ENCODE measurements at regions not wholly inside any gene's neighbourhood (a gene's known extent, or its start where the extent isn't known, plus 50 kb on each side); places are given as distances from the start of the nearest gene placed in this dataset.

GRCh38 chr1:21379571-21379970, 60.4 kb upstream of the NBPF3 start:
- H4K20me1 ChIP-seq (ENCODE audit: control insufficient read depth, insufficient read depth, low read length, poor library complexity, severe bottlenecking) = no peaks in the 10 kb centered on the region
- H3K27ac ChIP-seq (ENCODE audit: low read length in 2 of 2) = no peak overlapping the region
- H3K4me2 ChIP-seq (replicated peaks; ENCODE audit: low read depth, low read length, poor library complexity, severe bottlenecking) = no peak overlapping the region
- Mint-ChIP-seq H3K4me1 (peaks cover 7% of the 10 kb centered on the region), H3K9me3 (ENCODE audit: insufficient read depth) (peaks cover 4% of the 10 kb centered on the region), H3K27me3 (peaks cover 29% of the 10 kb centered on the region), H3K27ac (no peak overlapping the region), H3K4me3 (no peak overlapping the region)
- H3K4me1 ChIP-seq (ENCODE audit: control insufficient read depth in 2 of 2, insufficient read depth in 2 of 2, low read length in 2 of 2) = peaks cover 4% of the 10 kb centered on the region in 2 donors
- no peak overlapping the region for H3K4me3 ChIP-seq (ENCODE audit: control extremely low read depth in 1 of 5, extremely low read depth in 1 of 5, insufficient read depth in 1 of 5, low read depth in 2 of 5, low read length in 4 of 5)
- H2AFZ ChIP-seq (ENCODE audit: insufficient read depth, low read depth, low read length, poor library complexity, severe bottlenecking) = no peak overlapping the region
- intact Hi-C loops (cut with micrococcal nuclease) = no loop called here
- no peak overlapping the region for H3K9ac ChIP-seq (ENCODE audit: low read length)
- ChIA-PET POLR2A (no interaction called here), CTCF (interaction anchor here (1.3 to 2.1 kb wide), 2 partner anchors 11 to 124 kb away, joined by 8 read pairs; no protein-coding TSS in a partner anchor)
- ATAC-seq (ENCODE audit: low read depth) = no peak
- H3K27me3 ChIP-seq (replicated peaks in 1 of 4; ENCODE audit: control extremely low read depth in 1 of 4, control insufficient read depth in 3 of 4, insufficient read depth in 4 of 4, low read length in 3 of 4) = peaks cover 0 to 25% (median 12%) of the 10 kb centered on the region in 4 experiments
- no peak for DNase-seq
- H3K9me3 ChIP-seq (ENCODE audit: control extremely low read depth in 1 of 3, control insufficient read depth in 2 of 3, insufficient read depth in 1 of 3, low read length in 2 of 3) = peaks cover 2 to 12% (median 4%) of the 10 kb centered on the region in 3 donors
- H3K36me3 ChIP-seq (replicated peaks in 1 of 2; ENCODE audit: control extremely low read depth in 1 of 2, control insufficient read depth in 1 of 2, extremely low read depth in 1 of 2, insufficient read depth in 2 of 2, low read length in 1 of 2) = no peaks in the 10 kb centered on the region
- no peaks in the 10 kb centered on the region for H3K79me2 ChIP-seq (ENCODE audit: control insufficient read depth, insufficient read depth, low read length)
- no peak for TF ChIP-seq CTCF (IDR thresholded peaks at IDR 0.05)
- TF ChIP-seq EZH2 (IDR thresholded peaks at IDR 0.05; ENCODE audit: borderline replicate concordance, insufficient read depth, low read depth, low read length, poor library complexity, severe bottlenecking) = no peak

- no peak overlapping the region for H3K4me3 Mint-ChIP-seq
- Histone ChIP-seq H3K4me3 (ENCODE audit: control extremely low read depth in 1 of 5, extremely low read depth in 1 of 5, insufficient read depth in 1 of 5, low read depth in 2 of 5, low read length in 4 of 5) (no peak overlapping the region), H2AFZ (ENCODE audit: insufficient read depth, low read depth, low read length, poor library complexity, severe bottlenecking) (no peak overlapping the region), H3K79me2 (ENCODE audit: control insufficient read depth, insufficient read depth, low read length) (no peaks in the 10 kb centered on the region), H3K4me2 (replicated peaks; ENCODE audit: low read depth, low read length, poor library complexity, severe bottlenecking) (no peak overlapping the region), H3K27ac (ENCODE audit: low read length in 2 of 2) (no peak overlapping the region), H4K20me1 (ENCODE audit: control insufficient read depth, insufficient read depth, low read length, poor library complexity, severe bottlenecking) (no peaks in the 10 kb centered on the region), H3K9ac (ENCODE audit: low read length) (no peak overlapping the region), H3K4me1 (ENCODE audit: control insufficient read depth in 2 of 2, insufficient read depth in 2 of 2, low read length in 2 of 2) (no peaks in the 10 kb centered on the region), H3K36me3 (replicated peaks in 1 of 2; ENCODE audit: control extremely low read depth in 1 of 2, control insufficient read depth in 1 of 2, extremely low read depth in 1 of 2, insufficient read depth in 2 of 2, low read length in 1 of 2) (no peaks in the 10 kb centered on the region), H3K9me3 (ENCODE audit: control extremely low read depth in 1 of 3, control insufficient read depth in 2 of 3, insufficient read depth in 1 of 3, low read length in 2 of 3) (peaks cover 2 to 12% (median 4%) of the 10 kb centered on the region in 3 donors), H3K27me3 (replicated peaks in 1 of 4; ENCODE audit: control extremely low read depth in 1 of 4, control insufficient read depth in 3 of 4, insufficient read depth in 4 of 4, low read length in 3 of 4) (peaks cover 0 to 23% (median 12%) of the 10 kb centered on the region in 4 experiments)
- WGBS (ENCODE audit: insufficient coverage) = 100% methylated on average over 3 of the region's 9 CpGs
- ATAC-seq (ENCODE audit: low read depth) = no peak
- TF ChIP-seq CTCF (IDR thresholded peaks at IDR 0.05) (no peak), EZH2 (IDR thresholded peaks at IDR 0.05; ENCODE audit: borderline replicate concordance, insufficient read depth, low read depth, low read length, poor library complexity, severe bottlenecking) (no peak)
- no peak overlapping the region for H3K27ac Mint-ChIP-seq
- no peak for DNase-seq
- peaks cover under 1% of the 10 kb centered on the region for H3K4me1 Mint-ChIP-seq
- ChIA-PET POLR2A (no interaction called here), CTCF (interaction anchor here (0.5 to 1.3 kb wide), 2 partner anchors 10 to 11 kb away, joined by 6 to 8 read pairs; no protein-coding TSS in a partner anchor)
- peaks cover 4% of the 10 kb centered on the region for H3K9me3 Mint-ChIP-seq (ENCODE audit: insufficient read depth)
- peaks cover 27% of the 10 kb centered on the region for H3K27me3 Mint-ChIP-seq
- intact Hi-C loops (cut with micrococcal nuclease) = no loop called here
Observed at GRCh38 chr1:21378705-21379494, 61.0 kb upstream of the NBPF3 start.

All from B cell (primary cell).